CD4-positive, CD25-positive, alpha-beta regulatory T cell (primary cell): ENCODE measurements at regions not wholly inside any gene's neighbourhood (a gene's known extent, or its start where the extent isn't known, plus 50 kb on each side); places are given as distances from the start of the nearest gene placed in this dataset.
"Not testable (repeated sequence)": the region's sequence is repeated elsewhere in the genome, so short reads cannot be mapped to it uniquely, and the experiment has no call there.

Source experiments
- ATAC-seq, 2 donors: fragments of 150-1000 bp; cut with Tn5 transposase; one replicate each; pipeline ENCODE4 v1.10.0; 2021; ENCODE audit warnings: low read depth in 2 of 2, moderate number of reproducible peaks in 2 of 2, moderate library complexity in 1 of 2
- DNase-seq, 3 donors: peaks; one replicate each; pipeline versions ENCODE4 v3.0.0 to v3.0.0-alpha.2; 2012 to 2022; ENCODE audit warnings: mixed read lengths in 1 of 3
- H3K27ac ChIP-seq: one replicate; pipeline ENCODE4 v1.7.0; 2013; ENCODE audit warnings: mild to moderate bottlenecking, low read length; ENCODE audit not compliant: insufficient read depth, poor library complexity, severe bottlenecking
- H3K27me3 ChIP-seq: one replicate; pipeline ENCODE4 v1.7.0; 2013; ENCODE audit warnings: low read length; ENCODE audit not compliant: control insufficient read depth, insufficient read depth
- H3K36me3 ChIP-seq: one replicate; pipeline ENCODE4 v1.7.0; 2013; ENCODE audit warnings: mild to moderate bottlenecking, low read length, moderate library complexity; ENCODE audit not compliant: control insufficient read depth, insufficient read depth
- H3K4me1 ChIP-seq: 2 replicates; pipeline ENCODE4 v1.7.0; 2013; ENCODE audit warnings: mild to moderate bottlenecking, low read length; ENCODE audit not compliant: insufficient read depth, control insufficient read depth, poor library complexity, severe bottlenecking
- H3K4me3 ChIP-seq: one replicate; pipeline ENCODE4 v1.7.0; 2013; ENCODE audit warnings: low read depth, mild to moderate bottlenecking, low read length, moderate library complexity
- H3K9me3 ChIP-seq, 2 experiments: 1 replicate in 1 of 2; 2 replicates in 1 of 2; pipeline ENCODE4 v1.7.0; 2013; ENCODE audit warnings: low read length in 2 of 2, mild to moderate bottlenecking in 1 of 2, moderate library complexity in 1 of 2; ENCODE audit not compliant: control insufficient read depth in 2 of 2
- H3K27ac Mint-ChIP-seq, 3 donors: one replicate each; pipeline ENCODE4 v1.8.0; 2020 to 2022; ENCODE audit warnings: mild to moderate bottlenecking in 3 of 3, mixed read lengths in 3 of 3, moderate library complexity in 2 of 3
- H3K27me3 Mint-ChIP-seq: one replicate; pipeline ENCODE4 v1.8.0; 2022; ENCODE audit warnings: mild to moderate bottlenecking, mixed read lengths
- H3K36me3 Mint-ChIP-seq: one replicate; pipeline ENCODE4 v1.8.0; 2020; ENCODE audit warnings: mixed read lengths
- H3K4me1 Mint-ChIP-seq, 4 donors: one replicate each; pipeline ENCODE4 v1.8.0; 2020 to 2022; ENCODE audit warnings: mixed read lengths in 4 of 4, mild to moderate bottlenecking in 1 of 4
- H3K4me3 Mint-ChIP-seq, 4 donors: one replicate each; pipeline ENCODE4 v1.8.0; 2020 to 2022; ENCODE audit warnings: mild to moderate bottlenecking in 4 of 4, mixed read lengths in 4 of 4, moderate library complexity in 3 of 4
- H3K9me3 Mint-ChIP-seq, 7 donors: one replicate each; pipeline ENCODE4 v1.8.0; 2020 to 2022; ENCODE audit warnings: mixed read lengths in 7 of 7, mild to moderate bottlenecking in 3 of 7, moderate library complexity in 2 of 7

DNA sequence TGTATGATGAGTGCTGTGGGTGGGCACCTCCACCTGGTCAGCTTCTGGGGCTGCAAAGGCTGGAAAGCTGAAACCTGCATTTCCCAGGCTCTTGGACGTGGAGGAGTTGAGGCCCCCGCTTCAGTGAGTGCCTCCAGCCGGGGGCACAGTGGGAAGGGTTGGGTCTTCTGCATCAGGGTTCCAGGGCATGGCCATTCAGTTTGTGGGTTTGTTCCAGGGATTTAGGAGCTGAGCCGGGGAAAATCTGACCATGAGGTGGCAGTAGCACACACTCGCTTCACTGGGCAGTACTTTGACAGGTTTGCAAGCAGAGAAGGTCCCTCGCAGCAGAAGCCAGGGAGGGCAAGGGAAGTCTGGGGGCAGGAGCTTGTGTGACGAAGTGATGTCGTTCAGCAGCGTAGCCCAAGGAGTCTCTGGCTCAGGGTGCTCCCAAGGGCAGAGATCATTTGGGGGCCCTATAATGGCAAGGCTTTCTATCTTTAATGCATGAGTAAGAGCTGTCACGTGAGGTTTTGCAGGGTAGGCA lies 69.5 kb upstream of the SULF2 start:
- no peak for ATAC-seq
- DNase-seq, result no peak
- no peak overlapping the region for H3K27ac ChIP-seq
- H3K27ac Mint-ChIP-seq, result no peak overlapping the region
- no peak overlapping the region for H3K4me3 ChIP-seq
- no peaks in the 10 kb centered on the region for H3K36me3 Mint-ChIP-seq
- H3K27me3 Mint-ChIP-seq, result peaks cover 9% of the 10 kb centered on the region
- H3K36me3 ChIP-seq, result no peaks in the 10 kb centered on the region
- no peaks in the 10 kb centered on the region for H3K27me3 ChIP-seq
- H3K4me3 Mint-ChIP-seq, result no peak overlapping the region
- no peaks in the 10 kb centered on the region for H3K9me3 ChIP-seq
- H3K4me1 Mint-ChIP-seq, result no peaks in the 10 kb centered on the region
- H3K4me1 ChIP-seq, result no peaks in the 10 kb centered on the region
- H3K9me3 Mint-ChIP-seq, result peaks cover 0 to 2% (median 0%) of the 10 kb centered on the region in 7 donors

DNA sequence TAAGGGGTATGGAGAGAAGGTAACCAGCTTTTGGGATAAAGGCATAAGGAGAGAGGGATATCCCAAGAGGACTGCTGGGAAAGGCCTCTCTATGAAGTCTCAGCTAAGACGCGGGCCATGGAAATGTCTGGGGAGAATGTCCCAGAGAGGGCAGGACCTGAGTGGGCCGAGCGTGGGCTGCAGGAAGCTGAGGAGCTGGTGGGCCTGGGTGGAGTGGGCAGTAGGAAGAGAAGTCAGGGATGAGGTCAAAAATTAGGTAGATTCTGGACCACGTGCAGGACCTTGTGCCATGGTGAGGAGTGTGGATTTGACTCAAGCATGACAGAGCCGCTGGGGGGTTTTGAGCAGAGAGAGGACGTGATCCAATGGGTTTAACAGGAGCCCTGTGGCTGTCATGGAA lies 66.5 kb upstream of the SULF2 start:
- H3K27ac Mint-ChIP-seq, result peak overlapping the region in 1 of 3 donors; percentile 50
- H3K4me3 ChIP-seq, result no peak overlapping the region
- no peak overlapping the region for H3K27ac ChIP-seq
- H3K27me3 ChIP-seq, result no peaks in the 10 kb centered on the region
- H3K9me3 ChIP-seq, result no peaks in the 10 kb centered on the region
- no peaks in the 10 kb centered on the region for H3K36me3 ChIP-seq
- H3K4me1 Mint-ChIP-seq, result no peaks in the 10 kb centered on the region
- peak overlapping the region in 1 of 4 donors; percentile 84 for H3K4me3 Mint-ChIP-seq
- no peaks in the 10 kb centered on the region for H3K36me3 Mint-ChIP-seq
- H3K4me1 ChIP-seq, result no peaks in the 10 kb centered on the region
- H3K27me3 Mint-ChIP-seq, result peaks cover 12% of the 10 kb centered on the region
- DNase-seq (no peak), ATAC-seq (no peak)
- H3K9me3 Mint-ChIP-seq, result peaks cover 0 to 2% (median 0%) of the 10 kb centered on the region in 7 donors

DNA sequence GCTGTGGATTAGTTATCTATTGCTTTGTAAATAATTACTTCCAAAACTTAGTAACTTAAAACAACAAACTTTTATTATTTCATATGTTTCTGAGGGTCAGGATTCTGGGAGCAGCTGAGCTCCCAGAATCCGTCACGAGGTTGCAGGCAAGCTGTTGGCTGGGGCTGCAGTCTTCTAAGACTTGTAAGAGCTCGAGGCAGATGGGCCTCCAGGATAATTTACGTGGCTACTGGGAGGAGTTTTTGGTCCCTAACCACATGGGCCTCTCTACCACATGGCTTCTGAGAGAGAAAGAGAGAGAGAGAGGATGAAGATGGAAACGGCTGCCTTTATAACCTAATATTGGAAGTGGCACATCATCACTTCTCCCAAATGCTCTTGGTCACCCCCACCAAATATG lies 64.9 kb upstream of the SULF2 start:
- H3K27ac Mint-ChIP-seq, result no peak overlapping the region
- H3K4me3 Mint-ChIP-seq, result no peak overlapping the region
- ATAC-seq (no peak), DNase-seq (no peak)
- Histone ChIP-seq H3K9me3 (no peaks in the 10 kb centered on the region), H3K4me1 (no peaks in the 10 kb centered on the region), H3K4me3 (no peak overlapping the region), H3K27ac (no peak overlapping the region), H3K36me3 (no peaks in the 10 kb centered on the region), H3K27me3 (no peaks in the 10 kb centered on the region)
- H3K9me3 Mint-ChIP-seq, result peaks cover 0 to 2% (median 0%) of the 10 kb centered on the region in 7 donors
- H3K27me3 Mint-ChIP-seq, result peaks cover 12% of the 10 kb centered on the region
- H3K4me1 Mint-ChIP-seq, result no peaks in the 10 kb centered on the region
- H3K36me3 Mint-ChIP-seq, result no peaks in the 10 kb centered on the region

DNA sequence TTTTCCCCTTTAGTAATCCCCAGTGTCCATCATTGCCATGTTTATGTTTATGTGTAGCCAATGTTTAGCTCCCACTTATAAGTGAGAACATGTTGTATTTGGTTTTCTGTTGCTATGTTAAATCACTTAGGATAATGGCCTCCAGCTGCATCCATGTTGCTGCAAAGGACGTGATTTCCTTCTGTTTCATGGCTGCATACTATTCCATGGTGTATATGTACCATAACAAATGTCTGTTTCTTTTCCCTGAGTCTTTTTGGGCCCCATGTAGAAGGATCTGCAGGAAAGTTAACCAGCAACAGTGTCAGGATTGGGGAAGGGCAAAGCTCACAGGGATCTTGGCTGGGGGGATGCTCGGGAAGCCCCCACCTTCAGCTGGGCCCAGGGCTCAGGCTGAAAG lies 64.3 kb upstream of the SULF2 start:
- H3K27me3 Mint-ChIP-seq, result peaks cover 12% of the 10 kb centered on the region
- DNase-seq, result no peak
- Histone ChIP-seq H3K9me3 (no peaks in the 10 kb centered on the region), H3K27me3 (no peaks in the 10 kb centered on the region), H3K4me1 (no peaks in the 10 kb centered on the region), H3K27ac (no peak overlapping the region), H3K4me3 (no peak overlapping the region), H3K36me3 (no peaks in the 10 kb centered on the region)
- H3K9me3 Mint-ChIP-seq, result peaks cover 0 to 2% (median 0%) of the 10 kb centered on the region in 7 donors
- no peaks in the 10 kb centered on the region for H3K36me3 Mint-ChIP-seq
- H3K4me3 Mint-ChIP-seq, result no peak overlapping the region
- ATAC-seq, result no peak
- H3K4me1 Mint-ChIP-seq, result no peaks in the 10 kb centered on the region
- H3K27ac Mint-ChIP-seq, result no peak overlapping the region

DNA sequence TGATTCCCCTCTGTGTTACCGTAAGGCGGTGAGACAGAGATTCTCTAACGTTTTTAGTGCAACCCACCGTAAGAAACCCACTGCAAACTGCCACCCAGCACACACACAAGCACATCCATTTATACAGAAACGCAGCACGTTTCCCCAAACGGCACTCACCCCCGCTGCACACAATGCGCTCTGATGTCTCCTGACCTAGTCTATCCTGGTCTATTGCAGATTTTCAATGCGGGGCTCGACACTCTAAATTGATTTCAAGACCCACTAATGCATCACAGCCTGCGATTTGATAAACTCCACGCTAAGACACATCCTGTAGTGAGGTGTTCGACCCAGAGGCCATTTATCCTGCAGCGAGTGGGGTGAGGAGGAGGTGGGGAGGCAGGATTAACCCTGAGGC lies 63.7 kb upstream of the SULF2 start:
- Mint-ChIP-seq H3K4me3 (no peak overlapping the region), H3K27me3 (peaks cover 12% of the 10 kb centered on the region), H3K4me1 (no peaks in the 10 kb centered on the region), H3K27ac (no peak overlapping the region), H3K36me3 (no peaks in the 10 kb centered on the region), H3K9me3 (peaks cover 0 to 2% (median 0%) of the 10 kb centered on the region in 7 donors)
- Histone ChIP-seq H3K27ac (no peak overlapping the region), H3K27me3 (no peaks in the 10 kb centered on the region), H3K9me3 (no peaks in the 10 kb centered on the region), H3K4me1 (no peaks in the 10 kb centered on the region), H3K36me3 (no peaks in the 10 kb centered on the region), H3K4me3 (no peak overlapping the region)
- ATAC-seq (no peak), DNase-seq (no peak)

DNA sequence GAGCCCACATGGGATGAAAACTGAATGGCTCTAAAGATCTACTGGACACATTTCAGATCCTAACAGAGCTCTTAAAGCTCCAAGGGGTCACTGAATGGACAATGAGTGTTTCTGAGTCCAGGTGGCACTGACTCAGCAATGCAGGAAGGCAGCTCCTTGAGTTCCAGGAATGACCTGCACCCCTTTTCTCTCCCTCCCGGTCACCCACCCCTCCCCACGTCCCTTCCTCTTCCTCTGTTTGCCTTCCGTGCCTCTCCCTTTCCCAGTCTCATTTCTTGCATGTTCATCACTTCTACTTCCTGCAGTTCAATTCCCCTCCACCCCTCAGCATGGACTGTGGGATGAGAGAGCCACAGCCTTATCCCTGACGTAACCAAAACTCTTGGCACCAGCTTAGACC lies 63.3 kb upstream of the SULF2 start:
- H3K27me3 Mint-ChIP-seq, result peaks cover 12% of the 10 kb centered on the region
- not testable (repeated sequence) for H3K36me3 ChIP-seq, H3K27ac Mint-ChIP-seq, H3K9me3 Mint-ChIP-seq, H3K36me3 Mint-ChIP-seq, H3K9me3 ChIP-seq, H3K27ac ChIP-seq, ATAC-seq, H3K4me1 Mint-ChIP-seq, H3K4me3 ChIP-seq, DNase-seq, H3K4me1 ChIP-seq, H3K4me3 Mint-ChIP-seq, H3K27me3 ChIP-seq

DNA sequence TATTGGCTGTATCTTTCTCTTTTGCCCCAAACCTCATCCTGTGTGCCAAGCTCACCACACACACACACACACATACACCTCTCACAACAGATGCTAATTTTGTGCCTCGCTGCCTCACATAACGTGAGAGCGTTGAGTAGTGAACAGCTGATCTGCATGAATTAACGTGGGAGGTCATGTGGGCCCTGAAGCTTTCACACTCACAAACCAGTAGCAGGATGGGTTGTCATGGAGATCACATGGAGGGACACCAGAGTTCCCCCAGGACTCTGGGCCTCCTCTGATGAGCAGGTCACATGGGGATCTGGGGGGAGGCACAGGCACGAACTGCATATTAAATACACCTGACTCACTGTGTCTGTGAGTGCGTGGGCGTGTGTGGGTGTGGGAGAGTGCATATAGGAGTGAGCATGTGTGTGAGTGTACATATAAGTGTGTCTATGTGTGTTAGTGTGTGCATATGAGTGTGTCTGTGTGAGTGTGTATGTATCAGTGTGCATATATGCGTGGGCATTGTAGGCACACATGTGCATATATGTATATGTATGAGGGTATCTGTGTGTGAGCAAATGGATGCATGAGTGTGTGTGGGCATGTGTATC lies 62.7 kb upstream of the SULF2 start:
- no peak for ATAC-seq
- peaks cover 0 to 2% (median 0%) of the 10 kb centered on the region in 7 donors for H3K9me3 Mint-ChIP-seq

DNA sequence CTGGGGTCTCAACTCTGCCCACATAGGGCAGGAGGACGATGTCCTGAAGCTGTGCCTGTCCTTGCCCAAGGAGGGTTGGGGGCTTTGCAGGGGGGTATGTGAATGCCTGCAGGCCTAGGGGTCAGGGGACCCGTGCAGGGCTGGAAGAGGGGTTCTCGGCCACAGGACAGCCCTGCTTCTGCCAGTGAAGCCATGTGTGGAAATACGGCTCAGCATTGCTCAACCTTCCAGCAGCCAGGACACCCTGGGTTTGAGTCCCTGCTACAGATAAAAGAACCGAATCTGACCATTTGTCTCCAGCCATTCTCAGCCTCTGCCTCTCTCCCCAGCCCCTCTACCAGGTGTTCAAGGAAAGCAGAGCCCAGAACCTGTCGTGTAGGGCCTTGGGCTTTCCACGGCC lies 61.9 kb upstream of the SULF2 start:
- H3K4me1 ChIP-seq, DNase-seq, ATAC-seq, H3K4me3 Mint-ChIP-seq, H3K36me3 ChIP-seq, H3K4me1 Mint-ChIP-seq, H3K27me3 ChIP-seq, H3K4me3 ChIP-seq, H3K9me3 ChIP-seq, H3K36me3 Mint-ChIP-seq, H3K27ac Mint-ChIP-seq, H3K9me3 Mint-ChIP-seq, H3K27ac ChIP-seq: not testable (repeated sequence)
- H3K27me3 Mint-ChIP-seq, result peaks cover 17% of the 10 kb centered on the region

More for the DNA sequence above, 62.7 kb upstream of the SULF2 start:
- H3K9me3 ChIP-seq, result no peaks in the 10 kb centered on the region
- DNase-seq, result no peak
- Mint-ChIP-seq H3K4me3 (no peak overlapping the region), H3K27ac (no peak overlapping the region), H3K36me3 (no peaks in the 10 kb centered on the region), H3K27me3 (peaks cover 17% of the 10 kb centered on the region), H3K4me1 (no peaks in the 10 kb centered on the region)
- H3K27ac ChIP-seq, result no peak overlapping the region
- no peak overlapping the region for H3K4me3 ChIP-seq
- no peaks in the 10 kb centered on the region for H3K27me3 ChIP-seq
- H3K36me3 ChIP-seq, result no peaks in the 10 kb centered on the region
- H3K4me1 ChIP-seq, result no peaks in the 10 kb centered on the region
